ENCODE measurements at regions not wholly inside any gene's neighbourhood (a gene's known extent, or its start where the extent isn't known, plus 50 kb on each side); places are given as distances from the start of the nearest gene placed in this dataset.

GRCh38 chr5:8156706-8157105, 287.8 kb downstream of the MTRR start:
- TF ChIP-seq CTCF (IDR thresholded peaks at IDR 0.05; ENCODE audit: low read depth, low read length) (no peak), EZH2phosphoT487 (IDR thresholded peaks at IDR 0.05; ENCODE audit: low read depth) (no peak)
